K562 (cell line): ENCODE measurements at regions not wholly inside any gene's neighbourhood (a gene's known extent, or its start where the extent isn't known, plus 50 kb on each side); places are given as distances from the start of the nearest gene placed in this dataset.

Source experiments
- ATAC-seq: fragments of 200-7000 bp; cut with Tn5 transposase; 3 replicates; pipeline ENCODE4 v1.9.1; 2020; ENCODE audit warnings: moderate library complexity
- BruUV-seq: library from RNA; stranded (reverse); fragments of 400-500 nt; replicated peaks from 2 replicates; lab custom pipeline; 2021; lab: Mats Ljungman, UMichigan
- CTCF ChIA-PET: fragments of 300-600 bp; formaldehyde crosslinking; extraction: SDS; loops from one replicate; lab custom pipeline; 2021; ENCODE audit warnings: low intra/inter-chr PET ratio; lab: Yijun Ruan, JAX
- POLR2A ChIA-PET: fragments of 300-600, 350-650 bp; sonication (Branson Sonifier 250); formaldehyde crosslinking; extraction: SDS; loops from one replicate; lab custom pipeline; 2021; ENCODE audit warnings: antibody characterized with exemption, inconsistent platforms; lab: Yijun Ruan, JAX
- DNase-seq, 4 experiments: peaks; one replicate each; pipeline versions ENCODE4 v3.0.0 to v3.0.0-alpha.2; 2011 to 2018; ENCODE audit warnings: low spot score in 3 of 4, mixed read lengths in 3 of 4; ENCODE audit errors: extremely low read depth in 1 of 4
- FAIRE-seq: peaks from 2 replicates; lab custom pipeline; 2011; peaks lifted over from hg19 to GRCh38; lab: Jason Lieb, UNC
- H2AFZ ChIP-seq: 2 replicates; pipeline ENCODE4 v1.6.0; 2011; ENCODE audit warnings: low read depth, low read length, control low read depth, inconsistent platforms
- H3K27ac ChIP-seq: fragments of 200-600 bp; 3 replicates; pipeline ENCODE4 v1.8.0; 2011; ENCODE audit warnings: low read depth, mild to moderate bottlenecking, control low read depth, inconsistent platforms, low read length, moderate library complexity, mixed read lengths; ENCODE audit errors: extremely low read depth
- H3K27me3 ChIP-seq, 2 experiments: fragments of 300-600 bp in 1 of 2; 2 replicates in 1 of 2; 3 replicates in 1 of 2; pipeline versions ENCODE4 v1.6.0 to v1.8.0; 2011; ENCODE audit warnings: inconsistent platforms in 2 of 2, low read length in 2 of 2, mild to moderate bottlenecking in 1 of 2, mixed read lengths in 1 of 2, moderate library complexity in 1 of 2; ENCODE audit not compliant: control insufficient read depth in 2 of 2, insufficient read depth in 2 of 2
- H3K36me3 ChIP-seq: fragments of 300-600 bp; 3 replicates; pipeline ENCODE4 v1.8.0; 2011; ENCODE audit warnings: mild to moderate bottlenecking, low read length, inconsistent platforms; ENCODE audit not compliant: control insufficient read depth, insufficient read depth
- H3K4me1 ChIP-seq, 2 experiments: fragments of 200-600 bp in 1 of 2; replicated peaks in 1 of 2; 2 replicates in 1 of 2; 3 replicates in 1 of 2; pipeline versions ENCODE4 v1.5.1 to v1.8.0; 2011; ENCODE audit warnings: inconsistent platforms in 2 of 2, low read length in 2 of 2, mild to moderate bottlenecking in 1 of 2, mixed read lengths in 1 of 2, moderate library complexity in 1 of 2; ENCODE audit not compliant: control insufficient read depth in 2 of 2, insufficient read depth in 2 of 2
- H3K4me2 ChIP-seq: 2 replicates; pipeline ENCODE4 v1.6.1; 2011; ENCODE audit warnings: low read length, control low read depth, inconsistent platforms, mixed read lengths; ENCODE audit not compliant: insufficient read depth
- H3K4me3 ChIP-seq: fragments of 200-600 bp; sonication (generic), shearing (Covaris generic); 2 replicates; pipeline ENCODE4 v1.5.1; 2016; ENCODE audit warnings: control low read depth, inconsistent platforms
- H3K79me2 ChIP-seq: fragments of 200-600 bp; 3 replicates; pipeline ENCODE4 v1.8.0; 2011; ENCODE audit warnings: low read length, inconsistent platforms; ENCODE audit not compliant: control insufficient read depth, insufficient read depth
- H3K9ac ChIP-seq, 2 experiments: 2 replicates each; pipeline versions ENCODE4 v1.6.0 to v1.6.1; 2011; ENCODE audit warnings: low read depth in 2 of 2, low read length in 2 of 2, control low read depth in 1 of 2, inconsistent platforms in 1 of 2, mild to moderate bottlenecking in 1 of 2, mixed read lengths in 1 of 2; ENCODE audit not compliant: insufficient read depth in 1 of 2
- H3K9me1 ChIP-seq: one replicate; pipeline ENCODE4 v1.6.0; 2011; ENCODE audit warnings: inconsistent platforms, mild to moderate bottlenecking, low read length, moderate library complexity; ENCODE audit not compliant: control insufficient read depth, insufficient read depth
- H3K9me3 ChIP-seq: replicated peaks from 2 replicates; pipeline ENCODE4 v1.5.1; 2011; ENCODE audit warnings: low read depth, low read length, inconsistent platforms; ENCODE audit not compliant: control insufficient read depth, insufficient read depth
- H4K20me1 ChIP-seq: replicated peaks from 2 replicates; pipeline ENCODE4 v1.6.1; 2011; ENCODE audit warnings: low read length, inconsistent platforms, mixed read lengths; ENCODE audit not compliant: control insufficient read depth, insufficient read depth
- ARNT ChIP-seq, 2 experiments: fragments of 450-650 bp; IDR thresholded peaks; 2 replicates each; pipeline ENCODE4 v1.6.1; 2016; ENCODE audit warnings: mild to moderate bottlenecking in 1 of 2
- FOXO4 ChIP-seq: fragments of 450-650 bp; formaldehyde crosslinking; IDR thresholded peaks from 2 replicates; pipeline ENCODE4 v1.4.0; 2020; ENCODE audit warnings: mild to moderate bottlenecking, moderate library complexity
- GTF2B ChIP-seq: IDR thresholded peaks from 2 replicates; pipeline ENCODE4 v1.6.1; 2011; ENCODE audit not compliant: insufficient read length; ENCODE audit errors: extremely low read depth
- HEY1 ChIP-seq: fragments of 250-450 bp; sonication (Bioruptor Pico); IDR thresholded peaks from 2 replicates; pipeline ENCODE4 v1.5.0; 2020; ENCODE audit warnings: mild to moderate bottlenecking, moderate library complexity, borderline replicate concordance
- KAT8 ChIP-seq: fragments of 450-650 bp; IDR thresholded peaks from 2 replicates; pipeline ENCODE4 v1.6.1; 2016; ENCODE audit warnings: low read depth, mild to moderate bottlenecking
- MCM3 ChIP-seq: fragments of 450-650 bp; IDR thresholded peaks from 2 replicates; pipeline ENCODE4 v1.6.1; 2016
- MYBL2 ChIP-seq, 2 experiments: fragments of 450-650 bp in 1 of 2; sonication (generic) in 1 of 2; formaldehyde crosslinking in 1 of 2; IDR thresholded peaks; 2 replicates each; pipeline versions ENCODE4 v1.6.1 to v1.8.1; 2017 to 2022; ENCODE audit warnings: borderline replicate concordance in 1 of 2, inconsistent platforms in 1 of 2, low read depth in 1 of 2, mild to moderate bottlenecking in 1 of 2, missing genetic modification reagents in 1 of 2, moderate library complexity in 1 of 2
- PHF8 ChIP-seq: fragments of 200-600 bp; sonication (generic); IDR thresholded peaks from 2 replicates; pipeline ENCODE4 v1.6.1; 2012; ENCODE audit warnings: mixed run types, mild to moderate bottlenecking, inconsistent platforms, low read length, moderate library complexity, borderline replicate concordance
- POLR2A ChIP-seq: fragments of 450-650 bp; conservative IDR thresholded peaks from 2 replicates; pipeline ENCODE4 v1.6.1; 2016
- PREB ChIP-seq: sonication (generic); formaldehyde crosslinking; IDR thresholded peaks from 2 replicates; pipeline ENCODE4 v1.8.1; 2023; ENCODE audit warnings: mild to moderate bottlenecking, missing genetic modification reagents
- RBM17 ChIP-seq: fragments of 200-400 bp; formaldehyde crosslinking; IDR thresholded peaks from 2 replicates; pipeline ENCODE4 v1.6.1; 2017; ENCODE audit warnings: low read depth, mild to moderate bottlenecking, low read length, borderline replicate concordance
- SRSF7 ChIP-seq: fragments of 200-400 bp; formaldehyde crosslinking; optimal IDR thresholded peaks from 2 replicates; pipeline ENCODE3; 2017; ENCODE audit warnings: mild to moderate bottlenecking, low read depth, low read length
- TRIM24 ChIP-seq, 2 experiments: fragments of 450-650 bp; IDR thresholded peaks; 2 replicates each; pipeline ENCODE4 v1.6.1; 2016
- TRIM28 ChIP-seq: fragments of 450-650 bp; IDR thresholded peaks from 2 replicates; pipeline ENCODE4 v1.6.1; 2017
- WHSC1 ChIP-seq: IDR thresholded peaks from one replicate; pipeline ENCODE4 v1.6.1; 2012; ENCODE audit warnings: low read length, control low read depth, inconsistent platforms
- ZBTB49 ChIP-seq: sonication (generic); formaldehyde crosslinking; IDR thresholded peaks from 2 replicates; pipeline ENCODE4 v1.8.0; 2022; ENCODE audit warnings: missing genetic modification reagents, mild to moderate bottlenecking, borderline replicate concordance
- ZNF347 ChIP-seq: fragments of 450-650 bp; formaldehyde crosslinking; IDR thresholded peaks from 2 replicates; pipeline ENCODE4 v1.4.0; 2020; ENCODE audit warnings: low read depth, mild to moderate bottlenecking, moderate library complexity
- WGBS: fragments of 100-300 bp; shearing (Covaris generic); methylation state at CpG from one replicate; pipeline ENCODE4 v1.1.6; 2016; ENCODE audit warnings: low coverage, mixed read lengths; ENCODE audit not compliant: insufficient coverage; ENCODE audit errors: missing lambda C conversion rate; 5-methylcytosine and 5-hydroxymethylcytosine counted together
- in situ Hi-C: fragments of 300-500 bp; cut with MboI; formaldehyde crosslinking; loops from 4 replicates; pipeline ENCODE4 v1.15.0; 2018; ENCODE audit warnings: inconsistent platforms, mixed read lengths
- intact Hi-C: fragments of 100-400 bp; cut with micrococcal nuclease; formaldehyde crosslinking; loops from 2 replicates; pipeline ENCODE4 v1.14.2; 2022

GRCh38 chr3:127083778-127084397, 101.0 kb downstream of the PLXNA1 start:
- 0% methylated on average over 7 of the region's 12 CpGs for WGBS
- no TSS peak for BruUV-seq
- Histone ChIP-seq H3K4me2 (no peak overlapping the region), H2AFZ (no peak overlapping the region), H3K9me1 (no peaks in the 10 kb centered on the region), H3K79me2 (no peaks in the 10 kb centered on the region), H3K36me3 (no peaks in the 10 kb centered on the region), H3K9ac (no peak overlapping the region), H3K9me3 (no peaks in the 10 kb centered on the region), H3K4me3 (no peak overlapping the region), H4K20me1 (no peaks in the 10 kb centered on the region), H3K27ac (no peak overlapping the region), H3K27me3 (peaks cover 0 to 58% of the 10 kb centered on the region in 2 experiments; a peak in 3 of 5 replicates), H3K4me1 (no peaks in the 10 kb centered on the region; a peak in 1 of 5 replicates)
- FAIRE-seq (no peak), ATAC-seq (no peak), DNase-seq (no peak)
- intact Hi-C loops (no loop called here), in situ Hi-C loops (no loop called here)
- CTCF ChIA-PET: no interaction called here
- POLR2A ChIA-PET: no interaction called here
- TF ChIP-seq TRIM28 (no peak), MYBL2 (IDR thresholded peaks at IDR 0.05; ENCODE audit: low read depth) (no peak), MYBL2 (CRISPR knock-in tag; IDR thresholded peaks at IDR 0.05; ENCODE audit: borderline replicate concordance) (no peak), RBM17 (no peak), HEY1 (no peak), SRSF7 (no peak), ZBTB49 (CRISPR knock-in tag) (no peak), MCM3 (no peak), ZNF347 (no peak), KAT8 (no peak), ARNT (IDR thresholded peaks at IDR 0.05) (no peak), TRIM24 (IDR thresholded peaks at IDR 0.05) (no peak), GTF2B (no peak), PREB (CRISPR knock-in tag) (no peak), POLR2A (no peak), PHF8 (no peak), FOXO4 (CRISPR knock-in tag) (no peak), WHSC1 (no peak)
